Neuronal stem cell (in vitro differentiated cells): ENCODE measurements at regions not wholly inside any gene's neighbourhood (a gene's known extent, or its start where the extent isn't known, plus 50 kb on each side); places are given as distances from the start of the nearest gene placed in this dataset.

Experiments
- DNase-seq: peaks from one replicate; pipeline ENCODE4 v3.0.0-alpha.2; 2013; ENCODE audit warnings: low spot score
- H2AFZ ChIP-seq: one replicate; pipeline ENCODE4 v1.6.1; 2013; ENCODE audit warnings: mild to moderate bottlenecking, low read length, inconsistent platforms
- H2AK5ac ChIP-seq: 2 replicates; pipeline ENCODE4 v1.6.1; 2013; ENCODE audit warnings: low read depth, mild to moderate bottlenecking, inconsistent platforms, low read length, moderate library complexity, mixed read lengths
- H2BK120ac ChIP-seq: 2 replicates; pipeline ENCODE4 v1.6.1; 2013; ENCODE audit warnings: low read depth, mild to moderate bottlenecking, inconsistent platforms, low read length, moderate library complexity, mixed read lengths
- H2BK12ac ChIP-seq: one replicate; pipeline ENCODE4 v1.6.1; 2013; ENCODE audit warnings: low read length, inconsistent platforms
- H2BK15ac ChIP-seq: 2 replicates; pipeline ENCODE4 v1.6.1; 2013; ENCODE audit warnings: mild to moderate bottlenecking, low read length, inconsistent platforms, mixed read lengths
- H2BK5ac ChIP-seq: one replicate; pipeline ENCODE4 v1.6.1; 2013; ENCODE audit warnings: inconsistent platforms, mild to moderate bottlenecking, low read length, moderate library complexity
- H3K14ac ChIP-seq: one replicate; pipeline ENCODE4 v1.6.1; 2013; ENCODE audit warnings: low read length, inconsistent platforms
- H3K18ac ChIP-seq: 2 replicates; pipeline ENCODE4 v1.6.1; 2013; ENCODE audit warnings: low read length, inconsistent platforms
- H3K23ac ChIP-seq: 2 replicates; pipeline ENCODE4 v1.6.1; 2013; ENCODE audit warnings: low read depth, mild to moderate bottlenecking, mixed read lengths, low read length, inconsistent platforms; ENCODE audit not compliant: poor library complexity
- H3K27ac ChIP-seq: replicated peaks from 3 replicates; pipeline ENCODE4 v1.5.1; 2013; ENCODE audit warnings: low read length, inconsistent platforms
- H3K27me3 ChIP-seq, 3 experiments: 2 replicates each; pipeline ENCODE4 v1.6.1; 2013; ENCODE audit warnings: low read length in 3 of 3, mild to moderate bottlenecking in 2 of 3, inconsistent platforms in 1 of 3, low read depth in 1 of 3, mixed read lengths in 1 of 3, moderate library complexity in 1 of 3; ENCODE audit not compliant: control insufficient read depth in 3 of 3, insufficient read depth in 3 of 3
- H3K36me3 ChIP-seq, 2 donors: replicated peaks in 1 of 2; 2 replicates each; pipeline ENCODE4 v1.6.1; 2013; ENCODE audit warnings: low read length in 2 of 2; ENCODE audit not compliant: control insufficient read depth in 2 of 2, insufficient read depth in 2 of 2
- H3K4ac ChIP-seq: 2 replicates; pipeline ENCODE4 v1.6.1; 2013; ENCODE audit warnings: inconsistent platforms, mild to moderate bottlenecking, low read length, moderate library complexity
- H3K4me1 ChIP-seq, 2 donors: 1 replicate in 1 of 2; 2 replicates in 1 of 2; pipeline ENCODE4 v1.6.1; 2013; ENCODE audit warnings: low read length in 2 of 2, low read depth in 1 of 2; ENCODE audit not compliant: control insufficient read depth in 2 of 2, insufficient read depth in 1 of 2
- H3K4me2 ChIP-seq: one replicate; pipeline ENCODE4 v1.6.1; 2013; ENCODE audit warnings: mild to moderate bottlenecking, low read length, inconsistent platforms; ENCODE audit not compliant: insufficient read depth, poor library complexity, severe bottlenecking
- H3K4me3 ChIP-seq, 2 donors: 2 replicates each; pipeline ENCODE4 v1.5.1; 2013; ENCODE audit warnings: low read length in 2 of 2, mild to moderate bottlenecking in 2 of 2, inconsistent platforms in 1 of 2, moderate library complexity in 1 of 2
- H3K79me1 ChIP-seq: one replicate; pipeline ENCODE4 v1.6.1; 2013; ENCODE audit warnings: low read depth, mild to moderate bottlenecking, inconsistent platforms, low read length, moderate library complexity
- H3K9ac ChIP-seq: one replicate; pipeline ENCODE4 v1.6.1; 2013; ENCODE audit warnings: mild to moderate bottlenecking, low read depth, low read length, inconsistent platforms; ENCODE audit not compliant: poor library complexity
- H3K9me3 ChIP-seq, 2 donors: replicated peaks in 1 of 2; 2 replicates each; pipeline versions ENCODE3 to v1.6.1; 2013; ENCODE audit warnings: low read length in 2 of 2, mild to moderate bottlenecking in 2 of 2, inconsistent platforms in 1 of 2, low read depth in 1 of 2, mixed read lengths in 1 of 2, moderate library complexity in 1 of 2; ENCODE audit not compliant: control insufficient read depth in 2 of 2, insufficient read depth in 1 of 2
- H4K8ac ChIP-seq: one replicate; pipeline ENCODE4 v1.6.1; 2013; ENCODE audit warnings: low read depth, mild to moderate bottlenecking, inconsistent platforms, low read length, moderate library complexity
- H4K91ac ChIP-seq: one replicate; pipeline ENCODE4 v1.6.1; 2013; ENCODE audit warnings: low read length, low read depth, mild to moderate bottlenecking, inconsistent platforms; ENCODE audit not compliant: poor library complexity
- WGBS, 2 donors: extraction: QIAGEN DNeasy Blood & Tissue Kit; methylation state at CpG; one replicate each; pipeline ENCODE4 v1.1.7; 2013; ENCODE audit warnings: missing lambda C conversion rate in 2 of 2, mixed read lengths in 1 of 2; ENCODE audit not compliant: insufficient read length in 2 of 2, insufficient replicate concordance in 1 of 2; ENCODE audit errors: extremely low coverage in 2 of 2; 5-methylcytosine and 5-hydroxymethylcytosine counted together

DNA sequence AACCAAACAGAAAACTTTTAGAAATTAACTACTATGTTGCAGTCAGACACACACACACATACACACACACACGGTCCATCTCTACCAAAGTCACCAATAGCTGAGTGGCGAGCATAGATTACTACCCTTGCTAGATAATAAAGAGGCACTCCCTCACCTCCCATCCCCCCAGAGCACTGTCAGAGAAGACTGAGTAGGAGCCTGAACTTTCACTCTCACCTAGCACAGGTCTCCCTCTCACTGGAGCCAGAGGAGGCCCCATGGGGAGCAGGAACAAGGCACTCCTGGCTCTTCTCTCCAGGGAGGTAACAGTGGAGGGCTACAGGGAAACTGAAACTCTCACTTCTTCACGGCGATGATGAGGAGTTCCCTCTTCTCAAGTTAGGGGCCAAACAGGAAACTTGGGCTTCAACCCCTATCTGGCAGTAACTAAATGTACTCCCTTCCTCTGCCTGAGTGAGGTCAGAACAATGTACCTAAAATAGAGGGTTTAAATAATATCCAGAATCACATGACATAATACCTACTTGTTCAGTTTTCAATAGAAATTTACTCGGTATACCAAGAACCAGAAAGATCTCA, 975.3 kb upstream of the GBE1 start:
- Histone ChIP-seq H3K4me1 (peaks cover 0 to 8% of the 10 kb centered on the region in 2 donors), H3K79me1 (no peaks in the 10 kb centered on the region), H3K9ac (no peak overlapping the region), H4K91ac (no peak overlapping the region), H2BK15ac (no peak overlapping the region), H2AK5ac (no peak overlapping the region), H2BK12ac (no peak overlapping the region), H3K14ac (no peak overlapping the region), H3K27me3 (no peaks in the 10 kb centered on the region), H4K8ac (no peak overlapping the region), H3K27ac (no peak overlapping the region), H3K18ac (no peak overlapping the region), H3K36me3 (no peaks in the 10 kb centered on the region), H3K4ac (no peak overlapping the region), H3K9me3 (no peaks in the 10 kb centered on the region), H3K4me2 (no peak overlapping the region), H2AFZ (peak overlapping the region; percentile 77), H2BK120ac (no peak overlapping the region), H3K4me3 (no peak overlapping the region), H2BK5ac (no peak overlapping the region), H3K23ac (no peak overlapping the region)
- no peak for DNase-seq
- no CpG with 5 or more reads among the region's 5 CpGs for WGBS, 2 donors

DNA sequence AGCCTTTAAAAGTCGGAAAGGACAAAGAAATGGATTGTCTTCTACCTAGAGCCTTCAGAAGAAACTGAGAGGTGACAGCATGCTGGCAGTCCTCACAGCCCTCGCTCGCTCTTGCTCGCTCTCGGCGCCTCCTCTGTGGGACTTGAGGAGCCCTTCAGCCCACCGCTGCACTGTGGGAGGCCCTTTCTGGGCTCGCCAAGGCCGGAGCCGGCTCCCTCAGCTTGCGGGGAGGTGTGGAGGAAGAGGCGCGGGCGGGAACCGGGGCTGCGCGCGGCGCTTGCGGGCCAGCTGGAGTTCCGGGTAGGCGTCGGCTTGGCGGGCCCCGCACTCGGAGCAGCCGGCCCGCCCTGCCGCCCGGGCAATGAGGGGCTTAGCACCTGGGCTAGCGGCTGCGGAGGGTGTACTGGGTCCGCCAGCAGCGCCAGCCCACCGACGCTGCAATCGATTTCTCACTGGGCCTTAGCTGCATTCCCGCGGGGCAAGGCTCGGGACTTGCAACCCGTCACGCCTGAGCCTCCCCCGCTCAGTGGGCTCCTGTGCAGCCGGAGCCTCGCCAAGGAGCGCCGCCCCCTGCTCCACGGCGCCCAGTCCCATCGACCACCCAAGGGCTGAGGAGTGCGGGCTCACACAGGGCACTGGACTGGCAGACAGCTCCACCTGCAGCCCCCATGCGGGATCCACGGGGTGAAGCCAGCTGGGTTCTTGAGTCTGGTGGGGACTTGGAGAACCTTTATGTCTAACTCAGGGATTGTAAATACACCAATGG, 953.8 kb upstream of the GBE1 start:
- no peak overlapping the region for H3K18ac ChIP-seq
- no peak overlapping the region for H4K91ac ChIP-seq
- no peak overlapping the region for H2AK5ac ChIP-seq
- H2BK12ac ChIP-seq = no peak overlapping the region
- H3K27me3 ChIP-seq = no peaks in the 10 kb centered on the region
- no peak overlapping the region for H3K9ac ChIP-seq
- no peak overlapping the region for H3K4me3 ChIP-seq
- H3K4ac ChIP-seq = no peak overlapping the region
- DNase-seq = no peak
- no peak overlapping the region for H2BK120ac ChIP-seq
- H3K79me1 ChIP-seq = no peaks in the 10 kb centered on the region
- H2AFZ ChIP-seq = no peak overlapping the region
- no peak overlapping the region for H3K27ac ChIP-seq
- no peaks in the 10 kb centered on the region for H3K36me3 ChIP-seq
- H3K4me2 ChIP-seq = no peak overlapping the region
- H2BK5ac ChIP-seq = no peak overlapping the region
- no CpG with 5 or more reads among the region's 53 CpGs for WGBS, 2 donors
- no peak overlapping the region for H3K23ac ChIP-seq
- no peaks in the 10 kb centered on the region for H3K4me1 ChIP-seq
- no peak overlapping the region for H3K14ac ChIP-seq
- H4K8ac ChIP-seq = no peak overlapping the region
- no peaks in the 10 kb centered on the region for H3K9me3 ChIP-seq
- H2BK15ac ChIP-seq = no peak overlapping the region

DNA sequence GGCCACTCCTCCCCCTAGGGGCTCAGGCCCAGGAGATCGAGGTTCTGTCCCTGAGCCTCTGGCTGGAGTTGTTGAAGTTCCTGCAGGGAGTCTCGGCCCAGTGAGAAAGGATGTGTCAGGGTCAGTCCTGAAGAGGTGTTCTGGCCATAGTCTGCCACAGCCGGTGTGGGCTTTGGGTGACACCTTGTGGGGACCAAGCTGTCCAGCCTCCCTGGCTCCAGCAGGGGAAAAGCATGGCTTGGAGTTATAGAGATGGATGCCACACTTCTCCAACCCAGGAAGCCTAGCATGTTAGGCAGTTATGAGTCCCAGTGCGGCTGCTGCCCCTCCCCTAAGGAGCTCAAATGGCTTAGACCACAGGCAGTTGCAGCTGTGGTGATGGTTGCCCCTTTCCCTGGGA, 945.6 kb upstream of the GBE1 start:
- H3K4me3 ChIP-seq = no peak overlapping the region
- DNase-seq = no peak
- H3K4me2 ChIP-seq = no peak overlapping the region
- no peak overlapping the region for H4K8ac ChIP-seq
- no peak overlapping the region for H2BK15ac ChIP-seq
- no peak overlapping the region for H2BK120ac ChIP-seq
- H3K79me1 ChIP-seq = no peaks in the 10 kb centered on the region
- H2AK5ac ChIP-seq = no peak overlapping the region
- no peak overlapping the region for H3K9ac ChIP-seq
- H2BK5ac ChIP-seq = no peak overlapping the region
- no peak overlapping the region for H3K23ac ChIP-seq
- H4K91ac ChIP-seq = no peak overlapping the region
- no peak overlapping the region for H2BK12ac ChIP-seq
- no peak overlapping the region for H2AFZ ChIP-seq
- H3K27ac ChIP-seq = no peak overlapping the region
- H3K27me3 ChIP-seq = no peaks in the 10 kb centered on the region
- no CpG with 5 or more reads among the region's 4 CpGs for WGBS, 2 donors
- no peaks in the 10 kb centered on the region for H3K9me3 ChIP-seq
- H3K4me1 ChIP-seq = no peaks in the 10 kb centered on the region
- H3K18ac ChIP-seq = no peak overlapping the region
- no peaks in the 10 kb centered on the region for H3K36me3 ChIP-seq
- no peak overlapping the region for H3K14ac ChIP-seq
- no peak overlapping the region for H3K4ac ChIP-seq

DNA sequence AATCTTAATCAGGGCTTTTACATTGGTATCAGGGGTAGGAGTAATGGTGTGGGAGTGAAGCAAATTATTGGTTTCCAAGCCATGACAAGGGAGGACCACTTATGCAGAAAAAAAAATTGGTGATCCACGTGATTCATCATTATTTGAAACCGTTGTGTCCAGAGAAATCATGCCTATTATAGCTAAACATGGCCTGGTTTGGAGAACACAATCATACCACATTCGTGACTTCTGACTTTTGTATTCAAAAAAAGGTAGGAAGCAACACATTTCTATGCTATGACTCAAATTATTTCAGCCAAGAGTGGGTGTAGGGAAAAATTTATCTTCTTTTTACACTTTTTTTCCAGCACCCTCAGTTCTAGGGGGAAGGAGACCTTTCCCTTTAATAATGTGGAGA, 924.3 kb upstream of the GBE1 start:
- no peak overlapping the region for H3K4me3 ChIP-seq
- no peak overlapping the region for H3K18ac ChIP-seq
- H2BK120ac ChIP-seq = no peak overlapping the region
- H3K9ac ChIP-seq = no peak overlapping the region
- no peak overlapping the region for H2BK5ac ChIP-seq
- H2AFZ ChIP-seq = no peak overlapping the region
- no peak overlapping the region for H3K27ac ChIP-seq
- no peak overlapping the region for H2BK15ac ChIP-seq
- H3K4ac ChIP-seq = no peak overlapping the region
- H3K14ac ChIP-seq = no peak overlapping the region
- H3K23ac ChIP-seq = no peak overlapping the region
- H3K27me3 ChIP-seq = no peaks in the 10 kb centered on the region
- H3K36me3 ChIP-seq = no peaks in the 10 kb centered on the region
- no peak overlapping the region for H4K8ac ChIP-seq
- no peaks in the 10 kb centered on the region for H3K4me1 ChIP-seq
- H3K79me1 ChIP-seq = no peaks in the 10 kb centered on the region
- WGBS, 2 donors = no CpG with 5 or more reads among the region's 3 CpGs
- no peak overlapping the region for H2BK12ac ChIP-seq
- H2AK5ac ChIP-seq = no peak overlapping the region
- no peak for DNase-seq
- no peaks in the 10 kb centered on the region for H3K9me3 ChIP-seq
- no peak overlapping the region for H3K4me2 ChIP-seq
- no peak overlapping the region for H4K91ac ChIP-seq
